HUES6 (cell line): ENCODE measurements at regions not wholly inside any gene's neighbourhood (a gene's known extent, or its start where the extent isn't known, plus 50 kb on each side); places are given as distances from the start of the nearest gene placed in this dataset.

Experiments
- H3K27ac ChIP-seq: 2 replicates; pipeline ENCODE4 v1.7.0; 2013; ENCODE audit warnings: low read depth, mild to moderate bottlenecking, low read length, inconsistent platforms
- H3K27me3 ChIP-seq: 2 replicates; pipeline ENCODE4 v1.6.1; 2013; ENCODE audit warnings: low read length; ENCODE audit not compliant: control insufficient read depth, insufficient read depth
- H3K36me3 ChIP-seq: 2 replicates; pipeline ENCODE4 v1.6.1; 2013; ENCODE audit warnings: low read length; ENCODE audit not compliant: control insufficient read depth, insufficient read depth
- H3K4me1 ChIP-seq: 2 replicates; pipeline ENCODE4 v1.6.1; 2013; ENCODE audit warnings: low read length; ENCODE audit not compliant: control insufficient read depth, insufficient read depth
- H3K4me3 ChIP-seq: 2 replicates; pipeline ENCODE4 v1.5.1; 2013; ENCODE audit warnings: low read depth, low read length
- H3K9ac ChIP-seq: one replicate; pipeline ENCODE4 v1.6.1; 2013; ENCODE audit warnings: mild to moderate bottlenecking, low read length
- H3K9me3 ChIP-seq: 2 replicates; pipeline ENCODE4 v1.6.1; 2013; ENCODE audit warnings: low read depth, low read length; ENCODE audit not compliant: control insufficient read depth, insufficient read depth

DNA sequence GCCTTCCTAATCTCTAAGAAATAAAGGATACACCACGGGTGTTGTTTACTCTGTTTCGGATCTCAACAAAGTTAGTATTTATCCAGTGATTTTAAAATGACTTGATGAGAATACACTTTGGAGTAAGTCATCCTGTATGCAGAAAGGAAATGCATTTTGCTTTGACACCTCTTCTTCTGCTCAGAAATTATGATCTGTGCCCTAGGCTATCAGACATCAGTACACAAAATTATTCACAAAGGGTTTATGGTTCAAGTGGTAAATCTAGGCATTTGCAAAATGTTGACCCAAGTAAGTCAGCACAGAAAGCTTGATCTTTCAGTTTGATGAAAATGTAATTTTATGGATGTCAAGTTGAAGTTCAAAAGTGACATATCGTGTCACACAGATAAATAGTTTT, 248.5 kb downstream of the ATP23 start:
- Histone ChIP-seq H3K9ac (no peak overlapping the region), H3K36me3 (no peaks in the 10 kb centered on the region), H3K4me1 (no peaks in the 10 kb centered on the region), H3K27me3 (no peaks in the 10 kb centered on the region), H3K4me3 (no peak overlapping the region), H3K27ac (no peak overlapping the region), H3K9me3 (0 out of 2 replicates have a peak, but pooled peaks cover 6% of the 10 kb centered on the region)

DNA sequence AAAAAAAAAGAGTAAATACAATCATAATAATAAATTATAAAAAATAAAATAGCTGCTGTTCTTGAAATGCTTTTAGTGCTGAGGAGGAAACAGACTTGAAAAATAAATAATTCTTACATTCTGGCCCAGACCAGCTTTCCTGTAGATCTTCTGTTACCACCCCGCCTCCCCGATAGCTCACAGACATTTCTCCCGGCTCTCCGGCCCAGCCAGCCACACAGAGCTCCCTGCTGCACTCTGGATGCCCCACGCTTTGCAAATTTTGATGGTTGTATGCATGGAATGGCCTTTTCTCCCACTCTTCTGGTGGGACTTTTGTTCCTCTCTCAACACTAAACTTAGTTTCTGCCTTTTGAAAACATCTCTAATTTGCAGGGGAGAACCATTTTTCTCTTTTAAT, 249.3 kb downstream of the ATP23 start:
- no peaks in the 10 kb centered on the region for H3K4me1 ChIP-seq
- H3K4me3 ChIP-seq = no peak overlapping the region
- H3K9me3 ChIP-seq = 0 out of 2 replicates have a peak, but pooled peaks cover 6% of the 10 kb centered on the region
- H3K27me3 ChIP-seq = no peaks in the 10 kb centered on the region
- no peaks in the 10 kb centered on the region for H3K36me3 ChIP-seq
- H3K27ac ChIP-seq = no peak overlapping the region
- H3K9ac ChIP-seq = no peak overlapping the region

DNA sequence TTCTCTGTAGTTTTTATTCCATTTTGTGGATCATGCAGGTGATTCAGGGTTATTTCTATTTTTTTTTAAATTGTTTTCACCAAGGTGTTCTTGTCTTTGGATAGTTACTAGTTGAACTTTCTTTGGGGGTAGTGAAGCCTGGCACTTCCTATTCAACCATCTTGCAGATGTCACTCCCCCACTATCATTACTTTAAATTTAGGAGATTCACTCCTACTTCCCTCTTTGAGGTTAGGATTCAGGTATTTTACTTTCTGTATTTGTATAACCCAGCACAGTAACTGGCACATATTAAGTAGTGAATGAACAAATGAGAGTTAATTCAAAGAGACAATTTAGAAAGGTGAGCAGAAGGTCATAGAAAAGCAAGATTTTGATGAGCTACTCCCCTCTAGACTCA, 255.6 kb downstream of the ATP23 start:
- Histone ChIP-seq H3K27me3 (no peaks in the 10 kb centered on the region), H3K4me1 (no peaks in the 10 kb centered on the region), H3K9ac (no peak overlapping the region), H3K27ac (no peak overlapping the region), H3K36me3 (no peaks in the 10 kb centered on the region), H3K9me3 (0 out of 2 replicates have a peak, but pooled peaks cover 2% of the 10 kb centered on the region), H3K4me3 (no peak overlapping the region)

DNA sequence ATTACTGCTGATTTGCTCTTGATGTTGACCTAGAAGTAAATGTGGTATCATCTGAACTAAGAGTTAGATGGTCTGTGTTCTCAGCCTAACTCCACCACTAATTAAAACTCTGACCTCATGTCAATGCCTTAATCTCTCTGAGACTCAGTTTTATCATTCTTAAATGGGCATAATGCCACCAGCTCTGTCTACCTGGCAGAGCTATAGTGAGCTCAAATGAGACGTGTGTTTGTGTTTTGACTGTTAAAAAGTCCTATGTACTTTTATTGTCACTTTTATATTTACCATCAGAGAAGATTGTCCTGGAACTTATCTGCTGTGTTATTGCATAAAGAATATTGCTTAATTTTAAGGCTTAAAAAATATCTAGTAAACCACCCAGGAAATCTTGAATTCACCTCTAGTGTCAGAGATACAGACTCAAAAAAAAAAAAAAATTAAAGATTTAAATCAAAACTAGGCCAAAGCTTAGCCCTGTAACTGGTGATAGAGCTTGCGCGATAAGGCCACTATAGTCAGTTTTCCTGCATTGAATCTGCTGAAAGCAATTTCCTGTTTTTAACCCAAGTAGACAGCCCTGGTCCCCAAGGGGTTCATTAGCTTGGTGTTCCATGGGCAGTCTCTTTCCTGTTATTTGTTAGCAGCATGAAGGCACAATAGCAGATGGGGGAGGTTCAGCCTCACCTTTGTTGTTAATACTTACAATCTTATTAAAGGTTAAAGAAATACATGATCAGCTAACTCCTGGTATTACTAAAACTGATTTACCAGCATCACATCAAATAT, 261.8 kb downstream of the ATP23 start:
- H3K9ac ChIP-seq = no peak overlapping the region
- no peaks in the 10 kb centered on the region for H3K36me3 ChIP-seq
- no peaks in the 10 kb centered on the region for H3K27me3 ChIP-seq
- H3K9me3 ChIP-seq = no peaks in the 10 kb centered on the region
- H3K4me3 ChIP-seq = no peak overlapping the region
- H3K27ac ChIP-seq = no peak overlapping the region
- no peaks in the 10 kb centered on the region for H3K4me1 ChIP-seq

DNA sequence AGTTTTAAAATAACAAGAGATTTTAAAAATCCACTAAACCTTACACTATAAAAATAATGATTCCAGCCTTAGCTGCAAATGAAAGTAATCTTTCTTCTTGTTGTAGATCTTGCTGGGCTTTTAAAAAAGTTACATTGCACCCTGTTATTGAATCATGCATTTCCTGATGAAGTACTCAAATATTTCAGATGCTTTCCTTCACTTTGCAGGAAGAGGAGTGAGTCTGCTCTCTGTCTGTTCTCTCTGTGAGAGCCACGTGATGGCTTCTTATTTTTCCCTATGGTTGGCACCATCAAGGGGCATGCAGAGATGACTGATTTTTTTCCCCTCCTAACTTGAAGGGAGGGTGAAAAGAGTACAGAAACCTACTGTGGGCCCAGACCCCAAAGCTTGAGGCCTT, 262.7 kb downstream of the ATP23 start:
- no peak overlapping the region for H3K4me3 ChIP-seq
- no peak overlapping the region for H3K9ac ChIP-seq
- no peaks in the 10 kb centered on the region for H3K36me3 ChIP-seq
- no peaks in the 10 kb centered on the region for H3K27me3 ChIP-seq
- H3K9me3 ChIP-seq = no peaks in the 10 kb centered on the region
- H3K4me1 ChIP-seq = no peaks in the 10 kb centered on the region
- no peak overlapping the region for H3K27ac ChIP-seq

DNA sequence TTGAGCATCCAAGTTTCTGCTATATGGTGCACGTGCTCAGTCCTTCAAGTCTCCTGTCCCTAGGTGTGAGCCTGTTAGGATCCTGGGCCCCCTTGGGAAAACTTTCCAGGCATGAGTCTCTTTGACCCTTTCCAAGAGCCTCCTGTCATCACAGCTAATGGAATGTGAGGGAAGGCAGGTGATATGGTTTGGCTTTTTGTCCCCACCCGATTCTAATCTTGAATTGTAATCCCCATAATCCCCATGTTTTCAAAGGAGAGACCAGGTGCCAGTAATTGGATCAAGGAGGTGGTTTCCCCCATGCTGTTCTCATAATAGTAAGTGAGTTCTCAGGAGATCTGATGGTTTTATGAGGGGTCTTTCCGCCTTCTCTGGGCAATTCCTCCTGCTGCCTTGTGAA, 265.5 kb downstream of the ATP23 start:
- Histone ChIP-seq H3K4me1 (no peaks in the 10 kb centered on the region), H3K27ac (no peak overlapping the region), H3K9ac (no peak overlapping the region), H3K4me3 (no peak overlapping the region), H3K36me3 (no peaks in the 10 kb centered on the region), H3K9me3 (no peaks in the 10 kb centered on the region), H3K27me3 (no peaks in the 10 kb centered on the region)

DNA sequence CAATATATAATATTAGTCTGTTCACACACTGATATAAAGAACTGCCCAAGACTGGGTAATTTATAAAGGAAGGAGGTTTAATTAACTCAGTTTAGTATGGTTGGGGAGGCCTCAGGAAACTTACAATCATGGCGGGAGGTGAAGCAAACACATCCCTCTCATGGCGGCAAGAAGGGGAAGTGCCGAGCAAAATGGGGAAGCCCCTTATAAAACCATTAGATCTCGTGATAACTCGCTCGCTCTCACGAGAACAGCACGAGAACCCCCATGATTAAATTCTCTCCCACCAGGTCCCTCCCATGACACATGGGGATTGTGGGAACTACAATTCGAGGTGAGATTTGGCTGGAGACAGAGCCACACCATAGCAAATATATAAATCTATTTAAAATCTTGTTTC, 269.8 kb downstream of the ATP23 start:
- H3K27ac ChIP-seq = no peak overlapping the region

DNA sequence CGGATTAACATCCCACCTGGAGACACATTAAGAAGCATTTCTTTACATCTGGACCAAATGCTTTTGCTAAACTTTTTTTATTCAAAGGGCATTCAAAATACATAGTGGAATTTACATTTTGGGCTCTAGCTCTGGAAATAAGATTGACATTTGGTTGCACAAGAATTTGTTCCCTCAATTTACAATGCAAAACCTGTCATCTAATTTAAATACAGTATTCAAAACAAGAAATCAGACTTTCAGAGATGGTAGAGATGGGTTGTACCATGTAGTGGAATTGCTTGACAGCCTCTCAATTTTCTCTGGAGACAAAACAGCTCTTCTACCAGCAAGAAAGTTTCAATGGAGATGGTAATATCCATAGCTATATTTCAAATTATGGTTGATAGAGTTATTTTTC, 275.8 kb downstream of the ATP23 start:
- no peak overlapping the region for H3K4me3 ChIP-seq
- no peaks in the 10 kb centered on the region for H3K36me3 ChIP-seq
- H3K27me3 ChIP-seq = no peaks in the 10 kb centered on the region

More for the DNA sequence above, 269.8 kb downstream of the ATP23 start:
- Histone ChIP-seq H3K4me1 (no peaks in the 10 kb centered on the region), H3K4me3 (no peak overlapping the region), H3K9ac (no peak overlapping the region), H3K27me3 (no peaks in the 10 kb centered on the region), H3K9me3 (no peaks in the 10 kb centered on the region), H3K36me3 (no peaks in the 10 kb centered on the region)

DNA sequence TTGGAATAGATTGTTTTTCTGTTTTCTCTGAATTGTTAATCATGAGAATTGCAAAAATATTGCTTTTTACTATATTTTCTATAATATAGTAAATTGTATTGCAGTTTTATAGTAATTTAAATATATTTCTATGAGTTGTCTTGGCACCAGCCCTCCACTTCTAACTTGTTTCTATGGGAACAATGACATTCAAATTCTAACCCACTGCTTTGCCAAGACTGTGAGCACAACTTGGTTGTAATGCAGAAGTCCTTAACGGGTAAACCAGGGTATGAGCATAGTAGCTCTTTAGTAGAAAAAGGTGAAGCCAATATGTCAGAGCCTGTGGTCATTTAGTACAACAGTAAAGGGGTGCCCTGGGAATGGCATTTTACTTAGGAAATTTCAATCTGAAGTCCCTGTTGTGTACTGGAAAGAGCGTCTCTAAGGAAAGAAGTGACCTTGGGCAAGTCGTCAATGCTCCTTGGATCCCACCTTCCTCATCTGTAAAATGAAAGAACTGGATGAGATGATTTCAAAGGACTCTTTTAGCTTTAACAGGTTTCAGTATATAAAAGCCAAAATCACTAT, 283.3 kb downstream of the ATP23 start:
- no peaks in the 10 kb centered on the region for H3K9me3 ChIP-seq
- no peak overlapping the region for H3K27ac ChIP-seq
- no peaks in the 10 kb centered on the region for H3K4me1 ChIP-seq
- H3K9ac ChIP-seq = no peak overlapping the region
- no peaks in the 10 kb centered on the region for H3K27me3 ChIP-seq
- H3K4me3 ChIP-seq = no peak overlapping the region
- no peaks in the 10 kb centered on the region for H3K36me3 ChIP-seq

More for the DNA sequence above, 275.8 kb downstream of the ATP23 start:
- H3K4me1 ChIP-seq = no peaks in the 10 kb centered on the region
- no peaks in the 10 kb centered on the region for H3K9me3 ChIP-seq
- no peak overlapping the region for H3K9ac ChIP-seq
- H3K27ac ChIP-seq = no peak overlapping the region

DNA sequence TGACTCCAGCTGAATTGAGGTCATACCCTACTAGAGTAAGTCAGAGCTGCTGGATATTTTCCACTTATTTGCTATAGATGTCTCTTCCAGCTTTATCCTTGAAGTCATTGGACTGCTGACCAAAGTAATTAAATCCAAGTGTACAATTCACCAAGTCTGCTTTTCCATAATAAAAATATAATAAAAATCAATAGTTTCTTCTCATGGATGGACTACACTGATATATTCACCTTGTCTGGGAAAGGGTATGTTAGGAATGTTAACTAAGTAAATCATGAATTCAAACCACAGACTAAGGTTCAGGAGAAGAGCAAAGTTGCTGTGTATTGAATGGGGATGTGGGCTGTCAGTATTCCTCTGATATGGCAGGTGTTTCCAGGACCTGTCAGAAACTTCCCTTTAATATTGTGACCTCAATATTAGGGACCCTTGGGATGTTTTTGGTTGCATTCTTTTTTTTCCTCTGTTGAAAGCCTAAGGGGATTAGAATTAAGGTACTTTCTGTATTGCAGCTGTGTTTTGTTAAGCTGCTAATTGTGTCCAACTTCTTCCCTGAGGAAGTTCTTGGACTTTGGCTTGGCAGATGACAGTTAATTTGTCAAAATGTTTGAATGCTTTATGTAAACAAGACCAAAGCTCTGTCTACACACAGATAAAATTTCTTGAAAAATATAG, 284.0 kb downstream of the ATP23 start:
- H3K36me3 ChIP-seq = no peaks in the 10 kb centered on the region
- no peak overlapping the region for H3K9ac ChIP-seq
- H3K27ac ChIP-seq = no peak overlapping the region
- H3K4me3 ChIP-seq = no peak overlapping the region
- no peaks in the 10 kb centered on the region for H3K4me1 ChIP-seq
- H3K27me3 ChIP-seq = no peaks in the 10 kb centered on the region
- no peaks in the 10 kb centered on the region for H3K9me3 ChIP-seq

DNA sequence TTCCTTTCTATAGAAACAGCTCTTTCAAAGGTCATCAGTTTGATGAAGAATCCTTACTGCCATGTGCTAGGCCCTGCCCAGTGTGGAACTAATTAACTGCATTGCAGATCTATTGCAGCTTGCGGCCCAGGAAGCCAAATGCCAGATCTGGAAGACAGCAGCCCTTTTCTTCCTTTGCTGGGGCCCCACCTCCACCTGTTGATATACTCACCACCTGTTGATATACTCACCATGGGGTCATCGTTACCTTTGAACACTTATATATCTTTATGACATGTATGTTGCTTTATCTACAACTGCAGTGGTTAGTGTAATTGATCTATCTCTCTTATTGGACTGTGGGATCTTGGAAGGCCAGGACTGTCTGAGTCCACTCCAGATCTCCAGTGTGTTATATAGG, 292.5 kb downstream of the ATP23 start:
- H3K9ac ChIP-seq = no peak overlapping the region
- no peaks in the 10 kb centered on the region for H3K4me1 ChIP-seq
- H3K36me3 ChIP-seq = no peaks in the 10 kb centered on the region
- H3K27me3 ChIP-seq = no peaks in the 10 kb centered on the region
- H3K27ac ChIP-seq = no peak overlapping the region
- peaks cover 4% of the 10 kb centered on the region; the same call in 1 of the 2 replicates for H3K9me3 ChIP-seq
- no peak overlapping the region for H3K4me3 ChIP-seq
